GM18909 (cell line): ENCODE measurements at regions not wholly inside any gene's neighbourhood (a gene's known extent, or its start where the extent isn't known, plus 50 kb on each side); places are given as distances from the start of the nearest gene placed in this dataset.

Source experiments
- ATAC-seq: cut with Tn5 transposase; IDR thresholded peaks from one replicate; pipeline ENCODE4 v1.9.1; 2021; ENCODE audit warnings: mild to moderate bottlenecking; ENCODE audit not compliant: unreplicated experiment, poor library complexity

DNA sequence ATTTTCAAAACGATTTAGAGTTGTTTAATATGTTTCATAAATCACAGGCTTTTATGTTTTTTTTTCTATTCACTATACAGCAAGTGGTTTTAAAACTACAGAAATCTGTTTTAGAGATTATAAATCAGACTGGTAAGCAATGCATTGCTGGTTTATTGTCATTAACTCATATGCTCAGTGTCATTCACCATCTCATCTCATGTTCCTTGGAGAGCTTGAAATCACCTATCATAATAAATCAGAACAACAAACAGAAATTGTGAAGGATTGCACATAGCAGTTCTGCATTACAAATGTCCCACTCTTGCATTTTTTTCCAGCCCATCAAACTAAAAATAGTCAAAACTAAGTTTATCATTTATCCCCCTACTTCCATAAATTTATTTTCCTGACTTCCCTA, 470.8 kb downstream of the FSCB start:
- no peak for ATAC-seq

DNA sequence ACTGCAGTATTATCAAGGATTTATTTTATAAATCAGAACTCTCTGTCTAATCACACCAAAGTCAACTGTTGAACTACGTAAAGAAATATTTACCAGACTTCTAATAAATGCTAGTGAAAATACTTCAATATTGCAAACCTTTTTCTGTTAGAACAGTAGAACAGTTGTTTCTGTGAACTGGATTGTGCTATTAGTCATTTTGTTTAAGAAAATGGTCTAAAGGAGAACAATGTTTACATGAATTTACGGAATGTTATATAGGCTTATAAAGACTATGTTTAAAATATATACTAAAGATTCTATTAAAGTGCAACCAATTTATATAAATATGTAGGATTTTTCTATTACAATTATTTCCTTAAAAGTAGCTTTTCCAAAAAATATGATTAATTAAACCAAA, 471.4 kb downstream of the FSCB start:
- no peak for ATAC-seq

GRCh38 chr14:44030831-44031383, 476.2 kb downstream of the FSCB start:
- ATAC-seq = no peak

DNA sequence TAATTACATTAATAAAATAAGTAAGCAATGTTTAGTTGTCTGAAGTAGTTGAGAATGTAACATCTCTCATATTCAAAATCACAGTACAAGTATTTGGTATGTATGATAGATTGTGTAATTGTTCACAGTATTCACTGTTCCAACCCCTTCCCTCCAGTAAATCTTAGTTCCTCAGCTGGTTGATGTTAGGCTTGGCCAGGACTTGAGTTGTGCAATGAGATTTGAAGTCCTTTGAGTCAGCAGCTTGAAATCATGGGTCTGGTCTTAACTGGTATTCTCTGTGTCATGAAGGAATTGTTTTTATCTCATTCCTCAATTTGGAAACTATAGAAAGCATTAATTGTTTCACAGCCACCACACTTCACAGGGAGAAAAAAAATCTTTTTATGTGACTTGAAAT, 477.1 kb downstream of the FSCB start:
- ATAC-seq = no peak

- ATAC-seq = peak; percentile 59
These were observed 479.7 kb downstream of the FSCB start for GRCh38 chr14:44027397-44027796.

DNA sequence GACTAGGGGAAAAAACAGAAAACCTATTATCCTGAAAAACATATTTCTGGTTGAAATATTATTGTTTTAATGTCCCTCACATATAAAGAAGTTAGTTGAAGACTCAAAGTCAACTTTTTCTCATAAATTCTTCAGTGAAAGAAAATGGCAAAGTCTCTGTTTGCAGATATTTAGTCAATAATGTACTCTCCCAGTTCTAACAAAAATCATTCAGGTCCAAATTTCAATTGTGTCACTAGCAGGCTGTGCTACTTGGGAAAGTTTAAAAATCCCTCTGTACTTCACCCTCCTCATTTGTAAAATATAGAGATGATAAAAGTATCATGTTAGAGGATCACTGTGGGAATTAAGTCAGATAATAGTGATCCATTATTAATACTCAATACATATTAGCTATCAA, 496.5 kb downstream of the FSCB start:
- no peak for ATAC-seq

- no peak for ATAC-seq
These were observed 497.0 kb downstream of the FSCB start for GRCh38 chr14:44010071-44010470.

- ATAC-seq = no peak
These were observed 497.4 kb downstream of the FSCB start for GRCh38 chr14:44009642-44010041.

DNA sequence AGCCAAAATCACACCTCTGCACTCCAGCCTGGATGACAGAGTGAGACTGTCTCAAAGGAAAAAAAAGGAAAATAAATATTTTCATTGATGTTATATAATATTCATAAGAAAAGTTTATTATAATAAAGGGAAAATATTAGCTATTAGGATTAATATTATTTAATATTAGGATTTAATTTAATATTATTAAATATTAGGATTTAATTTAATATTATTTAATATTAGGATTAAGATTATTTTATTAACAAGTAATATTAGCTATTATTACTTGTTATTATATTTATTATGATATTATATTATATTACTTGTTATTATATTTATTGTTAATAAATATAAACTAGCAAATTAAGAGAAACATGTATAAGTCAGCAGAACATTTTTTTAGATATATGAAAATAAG, 518.1 kb downstream of the FSCB start:
- no peak for ATAC-seq

DNA sequence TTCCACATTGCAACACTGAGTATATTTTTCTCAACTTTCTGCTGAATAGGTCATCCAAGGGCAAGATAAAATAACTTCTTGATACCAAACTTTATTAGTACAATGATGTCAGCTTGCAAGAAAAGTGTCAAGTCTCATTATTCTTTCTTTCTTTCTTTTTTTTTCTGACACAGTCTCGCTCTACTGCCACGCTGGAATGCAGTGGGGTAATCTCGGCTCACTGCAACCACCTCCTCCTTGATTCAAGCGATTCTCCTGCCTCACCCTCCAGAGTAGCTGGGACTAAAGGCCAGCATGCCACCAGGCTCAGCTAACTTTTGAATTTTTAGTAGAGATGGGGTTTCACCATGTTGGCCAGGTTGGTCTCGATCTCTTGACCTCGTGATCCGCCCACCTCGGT, 523.4 kb downstream of the FSCB start:
- ATAC-seq = no peak

DNA sequence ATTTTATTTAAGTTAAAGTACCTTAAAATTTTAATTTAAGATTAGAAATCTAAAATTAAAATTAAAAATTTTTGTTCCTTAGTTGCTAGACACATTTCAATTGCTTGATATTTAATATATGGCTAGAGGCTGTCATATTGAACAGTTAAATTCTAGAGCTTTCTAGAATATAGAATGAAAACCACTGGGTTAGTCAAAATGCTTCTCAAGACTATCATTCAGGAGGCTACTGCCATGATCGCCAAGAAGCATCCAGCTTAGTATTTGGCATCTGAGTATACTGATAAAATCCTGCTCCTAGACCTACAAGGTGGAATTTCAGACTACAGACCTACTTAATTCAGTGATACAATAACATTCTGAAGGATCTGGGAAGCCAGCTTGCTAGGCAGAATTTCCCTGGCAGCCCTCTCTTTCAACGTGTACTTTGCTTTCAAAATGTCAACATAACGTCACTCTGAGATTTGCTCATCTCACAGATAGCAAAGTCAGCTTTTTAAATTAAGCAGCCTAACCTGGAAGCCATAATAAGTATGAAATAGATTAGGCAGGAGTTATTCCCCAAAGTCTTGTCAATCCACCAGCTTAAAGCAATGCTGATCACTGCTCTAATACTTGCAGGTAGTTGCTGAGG, 525.8 kb downstream of the FSCB start:
- ATAC-seq = no peak

GRCh38 chr14:43956741-43957140, 550.3 kb downstream of the FSCB start:
- no peak for ATAC-seq

GRCh38 chr14:43949400-43949799, 557.7 kb downstream of the FSCB start:
- no peak for ATAC-seq

DNA sequence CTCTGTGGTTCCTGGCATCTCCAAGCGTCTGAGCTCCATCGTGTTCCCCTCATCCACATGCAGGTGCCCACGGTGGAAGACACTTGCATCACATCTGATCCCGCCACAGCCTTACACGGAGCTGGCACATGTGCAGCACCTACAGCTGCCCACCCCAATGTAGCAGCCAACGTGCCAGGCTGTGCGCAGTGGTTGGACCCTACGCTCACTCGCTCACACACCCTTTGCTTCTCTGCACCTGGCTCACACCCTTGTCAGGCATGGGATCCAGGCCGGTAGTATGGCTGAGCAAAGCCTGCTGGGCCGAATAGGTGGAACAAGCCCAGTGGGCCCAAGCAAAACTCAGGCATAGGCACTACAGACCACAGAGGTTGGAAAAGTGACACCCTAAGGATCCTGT, 567.2 kb downstream of the FSCB start:
- no peak for ATAC-seq

GRCh38 chr14:43938588-43939281, 568.3 kb downstream of the FSCB start:
- ATAC-seq = no peak

GRCh38 chr14:43937001-43937400, 570.1 kb downstream of the FSCB start:
- ATAC-seq = no peak

- no peak for ATAC-seq
These were observed 573.0 kb downstream of the FSCB start for GRCh38 chr14:43934102-43934501.

GRCh38 chr14:43914041-43914693, 592.9 kb downstream of the FSCB start:
- no peak for ATAC-seq

DNA sequence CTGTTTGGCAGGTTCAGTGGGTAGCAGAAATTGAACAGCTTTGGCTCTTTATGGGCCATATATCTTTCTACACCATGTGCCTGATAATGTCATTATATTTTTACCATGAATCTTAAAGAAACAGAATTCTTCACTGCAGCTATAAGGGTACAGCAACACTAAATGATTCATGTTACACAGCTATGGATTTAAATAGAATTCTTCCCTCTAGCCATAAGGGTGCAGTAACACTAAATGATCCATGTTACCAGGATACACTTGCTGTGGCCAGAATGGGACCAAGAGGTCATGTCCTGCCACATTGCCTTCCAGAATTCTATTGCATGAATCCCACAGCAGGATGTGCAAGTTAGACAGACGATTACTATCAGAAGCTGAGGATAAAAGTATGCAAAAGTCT, 603.9 kb downstream of the FSCB start:
- no peak for ATAC-seq

DNA sequence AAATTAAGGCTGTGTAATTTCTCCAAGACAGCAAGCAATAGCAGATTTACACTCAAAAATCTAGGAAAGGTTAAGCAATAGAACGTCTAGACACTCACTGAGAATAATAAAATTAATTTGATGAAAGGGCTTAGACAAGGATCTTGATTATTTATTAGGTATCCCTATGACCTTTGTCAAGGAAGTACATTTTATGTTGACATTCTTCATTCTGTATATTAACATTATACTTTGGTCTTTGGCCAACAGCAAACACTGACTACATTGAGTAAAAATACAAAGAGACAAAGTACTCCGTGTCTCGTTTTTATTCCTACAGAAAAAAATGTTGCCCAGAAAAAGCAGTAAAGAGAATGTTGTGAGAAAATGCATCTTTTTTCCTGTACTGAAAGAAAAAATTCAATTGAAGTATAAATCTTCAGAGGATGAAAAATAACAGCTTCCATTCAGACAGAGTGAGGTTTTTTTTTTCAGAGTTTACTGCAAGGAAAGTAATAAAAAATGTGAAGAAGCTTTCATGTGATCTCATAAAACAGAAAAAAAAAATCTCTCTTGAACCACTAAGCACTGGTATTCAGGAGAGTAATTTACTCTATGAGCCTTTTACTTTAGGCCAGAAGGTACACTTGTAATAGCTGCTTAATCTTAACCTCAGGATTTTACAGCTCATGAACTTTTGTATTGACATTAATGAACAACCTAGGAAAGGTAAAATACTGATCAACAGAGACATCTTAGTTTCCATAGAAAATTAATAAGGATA, 605.0 kb downstream of the FSCB start:
- ATAC-seq = no peak

DNA sequence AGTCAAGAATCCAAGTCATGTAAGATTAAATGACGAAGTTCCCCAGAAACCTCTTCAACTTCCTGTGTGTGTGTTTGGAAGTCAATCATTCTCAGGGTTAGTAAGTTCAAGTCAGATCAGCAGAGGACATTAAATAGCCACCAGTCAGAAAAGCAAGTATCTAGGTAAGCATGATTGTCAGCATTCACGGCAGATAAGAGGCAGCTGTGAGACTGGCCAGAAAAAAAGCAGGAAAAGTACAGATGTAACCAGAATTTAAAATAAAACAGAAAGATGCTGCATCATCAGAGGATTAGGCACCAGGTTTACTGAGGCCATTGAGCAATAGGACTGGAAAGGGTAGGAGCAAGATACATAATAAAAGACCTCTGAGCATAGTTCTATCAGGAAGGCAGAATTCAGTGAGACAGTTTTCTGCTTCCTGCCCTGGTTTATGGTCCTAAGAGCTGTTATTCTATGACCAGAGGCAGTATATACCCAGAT, 606.9 kb downstream of the FSCB start:
- ATAC-seq = no peak
